SU-DHL-6 (cell line): ENCODE measurements at regions not wholly inside any gene's neighbourhood (a gene's known extent, or its start where the extent isn't known, plus 50 kb on each side); places are given as distances from the start of the nearest gene placed in this dataset.

Experiments
- H2AFZ ChIP-seq: fragments of 200-600 bp; sonication (generic); 2 replicates; pipeline ENCODE4 v1.6.1; 2014; ENCODE audit warnings: low read depth, mild to moderate bottlenecking, moderate library complexity, mixed read lengths, antibody characterized with exemption, low read length; ENCODE audit not compliant: severe bottlenecking
- H3F3A ChIP-seq: fragments of 200-600 bp; shearing (Covaris generic); 2 replicates; pipeline ENCODE4 v1.6.0; 2016; ENCODE audit warnings: antibody characterized with exemption, mild to moderate bottlenecking; ENCODE audit not compliant: insufficient read depth
- H3K27ac ChIP-seq: fragments of 200-600 bp; sonication (generic); 2 replicates; pipeline ENCODE4 v1.5.1; 2016; ENCODE audit warnings: low read depth, mild to moderate bottlenecking, low read length, moderate library complexity, mixed read lengths
- H3K27me3 ChIP-seq: fragments of 200-600 bp; sonication (generic), shearing (Covaris generic); 2 replicates; pipeline ENCODE4 v1.6.0; 2014; ENCODE audit warnings: mild to moderate bottlenecking, low read length
- H3K36me3 ChIP-seq: fragments of 200-600 bp; sonication (generic); 2 replicates; pipeline ENCODE4 v1.6.1; 2014; ENCODE audit warnings: mild to moderate bottlenecking, low read length, mixed read lengths
- H3K4me2 ChIP-seq: fragments of 300-600, 200-600 bp; shearing (Covaris generic), sonication (generic); 2 replicates; pipeline ENCODE4 v1.6.0; 2014; ENCODE audit warnings: low read length, low read depth, mild to moderate bottlenecking; ENCODE audit not compliant: poor library complexity, severe bottlenecking
- H3K4me3 ChIP-seq: fragments of 200-600 bp; sonication (generic); 2 replicates; pipeline ENCODE4 v1.5.1; 2014; ENCODE audit warnings: antibody characterized with exemption, low read length, mild to moderate bottlenecking, mixed read lengths; ENCODE audit not compliant: insufficient read depth, poor library complexity, severe bottlenecking
- H3K79me2 ChIP-seq: fragments of 200-600 bp; sonication (generic); 2 replicates; pipeline ENCODE4 v1.6.1; 2014; ENCODE audit warnings: mild to moderate bottlenecking, low read length, moderate library complexity; ENCODE audit not compliant: insufficient read depth
- H3K9ac ChIP-seq: fragments of 200-600 bp; sonication (generic); 2 replicates; pipeline ENCODE4 v1.7.0; 2014; ENCODE audit warnings: mild to moderate bottlenecking, low read length
- H3K9me2 ChIP-seq: fragments of 200-600 bp; sonication (generic); replicated peaks from 2 replicates; pipeline ENCODE4 v1.6.1; 2014; ENCODE audit warnings: low read length; ENCODE audit not compliant: insufficient read depth
- H3K9me3 ChIP-seq: fragments of 200-600 bp; sonication (generic); 2 replicates; pipeline ENCODE4 v1.6.1; 2014; ENCODE audit warnings: low read length, mixed read lengths; ENCODE audit not compliant: insufficient read depth
- H4K20me1 ChIP-seq: fragments of 200-600 bp; sonication (generic); 2 replicates; pipeline ENCODE4 v1.6.1; 2014; ENCODE audit warnings: low read depth, mild to moderate bottlenecking, antibody characterized with exemption, low read length, moderate library complexity, mixed read lengths
- EZH2phosphoT487 ChIP-seq: fragments of 200-600 bp; sonication (generic), shearing (Covaris generic); conservative IDR thresholded peaks from 2 replicates; pipeline ENCODE4 v1.6.1; 2018; ENCODE audit warnings: mild to moderate bottlenecking, antibody characterized with exemption, low read length, moderate library complexity, mixed read lengths
- TF ChIP-seq, protein P1 (sequence below): fragments of 200-600 bp; sonication (generic); IDR thresholded peaks from one replicate; pipeline ENCODE4 v1.5.1; 2017; ENCODE audit warnings: antibody characterized with exemption, mild to moderate bottlenecking, low read length, moderate library complexity; ENCODE audit not compliant: insufficient read depth, poor library complexity, severe bottlenecking

DNA sequence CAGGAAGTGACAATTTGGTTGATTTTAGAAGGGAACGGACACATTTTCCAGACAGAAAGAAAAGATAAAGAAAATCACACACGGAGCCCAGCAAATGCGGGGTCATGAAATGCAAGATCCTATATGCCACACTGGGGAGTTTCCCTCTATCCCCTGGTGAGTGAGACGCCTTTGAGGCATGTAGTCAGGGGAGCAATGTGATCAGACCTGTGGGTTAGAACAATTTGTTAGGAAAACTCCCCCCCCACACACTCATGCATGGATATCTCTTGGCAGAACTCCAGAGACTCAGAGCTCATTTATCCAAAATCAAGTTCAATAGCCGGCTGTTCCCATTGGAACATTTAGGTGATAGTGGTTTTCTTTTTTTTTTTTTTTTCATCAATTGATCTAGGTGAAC lies 71.7 kb upstream of the TRIO start:
- H3F3A ChIP-seq = no peaks in the 10 kb centered on the region
- TF ChIP-seq EZH2phosphoT487 = no peak
- TF ChIP-seq, protein P1, sequence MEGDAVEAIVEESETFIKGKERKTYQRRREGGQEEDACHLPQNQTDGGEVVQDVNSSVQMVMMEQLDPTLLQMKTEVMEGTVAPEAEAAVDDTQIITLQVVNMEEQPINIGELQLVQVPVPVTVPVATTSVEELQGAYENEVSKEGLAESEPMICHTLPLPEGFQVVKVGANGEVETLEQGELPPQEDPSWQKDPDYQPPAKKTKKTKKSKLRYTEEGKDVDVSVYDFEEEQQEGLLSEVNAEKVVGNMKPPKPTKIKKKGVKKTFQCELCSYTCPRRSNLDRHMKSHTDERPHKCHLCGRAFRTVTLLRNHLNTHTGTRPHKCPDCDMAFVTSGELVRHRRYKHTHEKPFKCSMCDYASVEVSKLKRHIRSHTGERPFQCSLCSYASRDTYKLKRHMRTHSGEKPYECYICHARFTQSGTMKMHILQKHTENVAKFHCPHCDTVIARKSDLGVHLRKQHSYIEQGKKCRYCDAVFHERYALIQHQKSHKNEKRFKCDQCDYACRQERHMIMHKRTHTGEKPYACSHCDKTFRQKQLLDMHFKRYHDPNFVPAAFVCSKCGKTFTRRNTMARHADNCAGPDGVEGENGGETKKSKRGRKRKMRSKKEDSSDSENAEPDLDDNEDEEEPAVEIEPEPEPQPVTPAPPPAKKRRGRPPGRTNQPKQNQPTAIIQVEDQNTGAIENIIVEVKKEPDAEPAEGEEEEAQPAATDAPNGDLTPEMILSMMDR = no peak
- no peak overlapping the region for H3K4me2 ChIP-seq
- no peak overlapping the region for H3K27ac ChIP-seq
- H3K27me3 ChIP-seq = no peaks in the 10 kb centered on the region
- H3K79me2 ChIP-seq = no peaks in the 10 kb centered on the region
- no peaks in the 10 kb centered on the region for H4K20me1 ChIP-seq
- H3K9me2 ChIP-seq = no peaks in the 10 kb centered on the region
- no peaks in the 10 kb centered on the region for H3K36me3 ChIP-seq
- H3K4me3 ChIP-seq = no peak overlapping the region
- no peaks in the 10 kb centered on the region for H3K9me3 ChIP-seq
- H3K9ac ChIP-seq = no peak overlapping the region
- H2AFZ ChIP-seq = no peak overlapping the region

DNA sequence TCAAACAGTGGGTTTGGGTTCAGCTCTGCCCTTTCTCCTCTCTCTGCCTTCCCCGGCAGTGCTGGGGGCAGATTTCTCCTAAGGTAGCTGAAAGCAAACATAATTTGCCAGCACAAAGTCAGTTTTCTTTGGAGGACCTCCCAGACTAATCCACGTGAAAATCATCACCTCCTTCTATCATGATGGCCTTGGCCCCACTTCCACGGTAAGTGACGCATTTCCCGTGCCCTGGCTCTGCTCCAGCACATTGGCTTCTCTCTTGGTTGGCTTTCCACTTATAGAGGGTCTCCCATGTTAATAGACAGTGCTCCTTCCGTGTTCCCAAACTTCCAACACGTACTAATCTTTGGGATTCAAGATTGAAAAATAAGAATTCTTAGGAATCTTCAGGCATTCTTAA lies 74.1 kb upstream of the TRIO start:
- no peak overlapping the region for H2AFZ ChIP-seq
- no peak overlapping the region for H3K27ac ChIP-seq
- no peaks in the 10 kb centered on the region for H3K27me3 ChIP-seq
- no peak overlapping the region for H3K4me3 ChIP-seq
- H3K9ac ChIP-seq = no peak overlapping the region
- H3F3A ChIP-seq = no peaks in the 10 kb centered on the region
- H4K20me1 ChIP-seq = no peaks in the 10 kb centered on the region
- H3K9me2 ChIP-seq = no peaks in the 10 kb centered on the region
- TF ChIP-seq, protein P1 = no peak
- TF ChIP-seq EZH2phosphoT487 = no peak
- no peaks in the 10 kb centered on the region for H3K9me3 ChIP-seq
- H3K4me2 ChIP-seq = no peak overlapping the region
- H3K36me3 ChIP-seq = no peaks in the 10 kb centered on the region
- H3K79me2 ChIP-seq = no peaks in the 10 kb centered on the region

- no peaks in the 10 kb centered on the region for H3K27me3 ChIP-seq
- TF ChIP-seq EZH2phosphoT487 = no peak
- no peak overlapping the region for H3K4me2 ChIP-seq
- no peaks in the 10 kb centered on the region for H4K20me1 ChIP-seq
- no peak overlapping the region for H2AFZ ChIP-seq
- H3F3A ChIP-seq = no peaks in the 10 kb centered on the region
- H3K79me2 ChIP-seq = no peaks in the 10 kb centered on the region
- no peaks in the 10 kb centered on the region for H3K36me3 ChIP-seq
- no peak overlapping the region for H3K27ac ChIP-seq
- H3K9ac ChIP-seq = no peak overlapping the region
- no peaks in the 10 kb centered on the region for H3K9me2 ChIP-seq
- H3K4me3 ChIP-seq = no peak overlapping the region
- H3K9me3 ChIP-seq = no peaks in the 10 kb centered on the region
Observed at GRCh38 chr5:14068136-14068535, 75.0 kb upstream of the TRIO start.

DNA sequence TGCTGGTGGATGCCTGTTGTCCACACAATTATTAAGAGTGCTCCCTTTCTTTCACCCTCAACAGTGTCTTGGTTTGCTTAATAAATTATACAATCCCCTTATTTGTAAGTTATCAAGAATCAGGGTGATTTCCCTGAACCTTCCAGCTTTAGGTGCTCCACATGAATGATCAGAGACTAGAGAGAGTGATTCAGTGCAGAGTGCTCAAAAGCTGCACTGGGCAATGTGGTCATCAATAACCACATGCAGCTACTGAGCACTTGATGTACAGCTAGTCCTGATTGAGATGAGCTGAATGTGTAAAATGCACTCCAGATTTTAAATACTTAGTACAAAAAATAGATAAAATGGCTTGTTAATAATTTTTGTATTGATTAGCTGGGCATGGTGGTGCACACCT lies 76.8 kb upstream of the TRIO start:
- H4K20me1 ChIP-seq = no peaks in the 10 kb centered on the region
- no peaks in the 10 kb centered on the region for H3K9me3 ChIP-seq
- H3K27me3 ChIP-seq = no peaks in the 10 kb centered on the region
- no peak overlapping the region for H3K9ac ChIP-seq
- no peaks in the 10 kb centered on the region for H3K9me2 ChIP-seq
- H3K4me2 ChIP-seq = no peak overlapping the region
- H3K36me3 ChIP-seq = no peaks in the 10 kb centered on the region
- no peaks in the 10 kb centered on the region for H3F3A ChIP-seq
- no peak overlapping the region for H3K4me3 ChIP-seq
- no peak overlapping the region for H3K27ac ChIP-seq
- H3K79me2 ChIP-seq = no peaks in the 10 kb centered on the region
- TF ChIP-seq, protein P1 = no peak
- TF ChIP-seq EZH2phosphoT487 = no peak
- H2AFZ ChIP-seq = no peak overlapping the region
